ENCODE measurements at regions not wholly inside any gene's neighbourhood (a gene's known extent, or its start where the extent isn't known, plus 50 kb on each side); places are given as distances from the start of the nearest gene placed in this dataset.
"Not testable (repeated sequence)": the region's sequence is repeated elsewhere in the genome, so short reads cannot be mapped to it uniquely, and the experiment has no call there.

DNA sequence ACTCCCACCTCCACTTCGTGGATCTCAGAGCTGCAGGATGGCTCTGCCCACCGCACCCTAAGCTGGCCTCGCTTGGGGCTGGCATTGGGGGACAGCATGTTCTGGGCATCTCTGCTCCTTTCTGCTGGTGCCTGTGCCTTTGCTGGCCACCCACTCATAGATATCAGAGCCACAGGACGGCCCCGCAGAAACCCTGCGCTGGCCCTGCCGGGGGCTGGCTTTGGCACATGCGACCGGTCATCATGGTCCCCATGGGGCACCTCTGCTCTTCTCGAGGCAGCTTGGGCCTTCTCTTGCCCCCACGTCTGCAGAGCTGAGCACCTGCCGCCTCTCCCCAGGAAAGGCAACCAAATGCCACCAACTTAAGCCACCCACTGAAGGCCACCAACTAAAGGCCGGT is 895.7 kb upstream of the DEFB115 start:
- 88 to 89% methylated on average over 12 to 13 of the region's 13 CpGs for WGBS, 2 donors
- not testable (repeated sequence) for H3K4me1 ChIP-seq (ENCODE audit: control insufficient read depth in 5 of 5, insufficient read depth in 5 of 5, low read length in 5 of 5); H3K27ac ChIP-seq (ENCODE audit: low read depth in 1 of 2, low read length in 1 of 2); H3K27me3 ChIP-seq (ENCODE audit: control insufficient read depth in 3 of 3, insufficient read depth in 3 of 3, low read length in 2 of 3); DNase-seq; H3K4me3 ChIP-seq; H3K9me3 ChIP-seq (ENCODE audit: control insufficient read depth in 4 of 4, insufficient read depth in 3 of 4, low read length in 3 of 4); H3K36me3 ChIP-seq (ENCODE audit: control insufficient read depth in 4 of 4, insufficient read depth in 4 of 4, low read length in 4 of 4); ATAC-seq (ENCODE audit: insufficient read depth, low FRiP score); H3K9ac ChIP-seq (ENCODE audit: insufficient read depth in 1 of 2, low read length in 2 of 2)

DNA sequence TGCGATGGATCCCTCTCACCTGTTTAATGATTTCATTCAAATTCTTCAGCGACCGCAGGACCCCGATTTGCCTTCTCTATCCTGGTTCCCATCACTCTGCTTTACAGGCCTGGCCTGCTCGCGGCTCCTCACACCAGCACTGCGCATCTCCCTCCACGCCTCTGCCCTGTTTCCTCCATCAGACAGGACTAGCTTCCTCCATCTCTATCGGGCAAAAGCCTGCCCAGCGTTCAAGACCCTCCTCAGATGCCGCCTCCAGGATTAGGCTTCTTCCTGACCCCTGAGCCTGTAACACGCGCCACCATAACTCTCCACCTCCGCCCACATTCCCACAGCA is 881.1 kb upstream of the DEFB115 start:
- ATAC-seq (ENCODE audit: insufficient read depth, low FRiP score); H3K36me3 ChIP-seq (ENCODE audit: control insufficient read depth in 4 of 4, insufficient read depth in 4 of 4, low read length in 4 of 4); H3K9me3 ChIP-seq (ENCODE audit: control insufficient read depth in 4 of 4, insufficient read depth in 3 of 4, low read length in 3 of 4); H3K27ac ChIP-seq (ENCODE audit: low read depth in 1 of 2, low read length in 1 of 2); DNase-seq; H3K4me1 ChIP-seq (ENCODE audit: control insufficient read depth in 5 of 5, insufficient read depth in 5 of 5, low read length in 5 of 5); H3K27me3 ChIP-seq (ENCODE audit: control insufficient read depth in 3 of 3, insufficient read depth in 3 of 3, low read length in 2 of 3); H3K9ac ChIP-seq (ENCODE audit: insufficient read depth in 1 of 2, low read length in 2 of 2): not testable (repeated sequence)
- peak overlapping the region; percentile 42 for H3K4me3 ChIP-seq
- 63 to 76% methylated on average over 14 of the region's 14 CpGs for WGBS, 2 donors

DNA sequence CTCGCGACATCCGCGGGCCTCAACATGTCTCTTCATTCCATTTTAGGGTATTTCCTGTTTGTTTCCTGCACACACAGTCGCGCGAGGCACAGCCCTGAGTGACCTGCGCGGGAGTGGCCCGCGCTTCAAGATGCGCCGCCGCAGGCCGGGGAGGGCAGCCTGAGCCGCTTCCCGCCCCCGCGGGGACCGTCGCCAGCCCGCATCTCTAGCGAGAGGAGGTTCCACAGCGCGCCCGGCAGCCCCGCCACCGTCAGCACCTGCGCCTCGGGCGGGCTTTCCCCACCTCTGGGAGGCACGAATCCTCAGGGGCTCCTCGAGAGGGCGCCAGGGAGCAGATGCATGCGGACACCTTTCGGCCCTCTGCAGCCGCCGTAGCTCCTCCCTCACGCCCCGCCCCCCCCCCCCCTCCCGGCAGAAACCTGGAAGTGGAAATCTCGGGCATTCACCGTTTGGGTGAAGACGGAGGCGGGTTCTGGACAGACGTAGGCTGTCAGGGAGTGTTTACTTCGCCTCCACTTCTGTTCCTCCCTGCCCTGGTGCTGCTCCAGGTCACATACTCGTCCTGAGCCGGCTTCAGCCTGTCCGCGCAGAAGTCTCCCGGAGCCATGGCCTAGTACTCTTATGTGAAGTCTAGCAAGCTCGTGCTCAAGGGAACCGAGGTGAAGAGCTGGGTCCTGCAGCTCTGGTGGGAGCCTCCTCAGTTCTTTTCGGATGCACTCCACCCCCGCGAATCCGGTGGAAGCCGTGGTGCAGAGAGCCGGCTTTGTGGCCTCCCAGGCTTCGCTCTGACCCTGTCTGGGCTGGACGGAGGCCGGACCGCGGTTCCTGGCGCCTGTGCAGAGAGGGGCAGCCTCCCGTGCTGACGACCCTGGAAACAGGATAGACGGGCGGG is 880.5 kb upstream of the DEFB115 start:
- TF ChIP-seq, protein P1, sequence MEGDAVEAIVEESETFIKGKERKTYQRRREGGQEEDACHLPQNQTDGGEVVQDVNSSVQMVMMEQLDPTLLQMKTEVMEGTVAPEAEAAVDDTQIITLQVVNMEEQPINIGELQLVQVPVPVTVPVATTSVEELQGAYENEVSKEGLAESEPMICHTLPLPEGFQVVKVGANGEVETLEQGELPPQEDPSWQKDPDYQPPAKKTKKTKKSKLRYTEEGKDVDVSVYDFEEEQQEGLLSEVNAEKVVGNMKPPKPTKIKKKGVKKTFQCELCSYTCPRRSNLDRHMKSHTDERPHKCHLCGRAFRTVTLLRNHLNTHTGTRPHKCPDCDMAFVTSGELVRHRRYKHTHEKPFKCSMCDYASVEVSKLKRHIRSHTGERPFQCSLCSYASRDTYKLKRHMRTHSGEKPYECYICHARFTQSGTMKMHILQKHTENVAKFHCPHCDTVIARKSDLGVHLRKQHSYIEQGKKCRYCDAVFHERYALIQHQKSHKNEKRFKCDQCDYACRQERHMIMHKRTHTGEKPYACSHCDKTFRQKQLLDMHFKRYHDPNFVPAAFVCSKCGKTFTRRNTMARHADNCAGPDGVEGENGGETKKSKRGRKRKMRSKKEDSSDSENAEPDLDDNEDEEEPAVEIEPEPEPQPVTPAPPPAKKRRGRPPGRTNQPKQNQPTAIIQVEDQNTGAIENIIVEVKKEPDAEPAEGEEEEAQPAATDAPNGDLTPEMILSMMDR (IDR thresholded peaks at IDR 0.05; ENCODE audit: control extremely low read depth, extremely low read depth): no peak
- peak; percentile 99 for ATAC-seq (ENCODE audit: insufficient read depth, low FRiP score)
- H3K4me1 ChIP-seq (ENCODE audit: control insufficient read depth in 5 of 5, insufficient read depth in 5 of 5, low read length in 5 of 5): no peaks in the 10 kb centered on the region
- 9 to 20% methylated on average over 65 to 70 of the region's 70 CpGs for WGBS, 2 donors
- peak overlapping the region in 1 of 2 donors; percentile 75 for H3K9ac ChIP-seq (ENCODE audit: insufficient read depth in 1 of 2, low read length in 2 of 2)
- no peaks in the 10 kb centered on the region for H3K36me3 ChIP-seq (ENCODE audit: control insufficient read depth in 4 of 4, insufficient read depth in 4 of 4, low read length in 4 of 4)
- peak; percentile 79 to 91 (median 86) for DNase-seq
- peak overlapping the region; percentile 38 to 91 for H3K27ac ChIP-seq (ENCODE audit: low read depth in 1 of 2, low read length in 1 of 2)
- H3K9me3 ChIP-seq (ENCODE audit: control insufficient read depth in 4 of 4, insufficient read depth in 3 of 4, low read length in 3 of 4): peaks cover 0 to 2% (median 0%) of the 10 kb centered on the region in 4 donors
- H3K27me3 ChIP-seq (ENCODE audit: control insufficient read depth in 3 of 3, insufficient read depth in 3 of 3, low read length in 2 of 3): no peaks in the 10 kb centered on the region
- H3K4me3 ChIP-seq: peak overlapping the region; percentile 76

DNA sequence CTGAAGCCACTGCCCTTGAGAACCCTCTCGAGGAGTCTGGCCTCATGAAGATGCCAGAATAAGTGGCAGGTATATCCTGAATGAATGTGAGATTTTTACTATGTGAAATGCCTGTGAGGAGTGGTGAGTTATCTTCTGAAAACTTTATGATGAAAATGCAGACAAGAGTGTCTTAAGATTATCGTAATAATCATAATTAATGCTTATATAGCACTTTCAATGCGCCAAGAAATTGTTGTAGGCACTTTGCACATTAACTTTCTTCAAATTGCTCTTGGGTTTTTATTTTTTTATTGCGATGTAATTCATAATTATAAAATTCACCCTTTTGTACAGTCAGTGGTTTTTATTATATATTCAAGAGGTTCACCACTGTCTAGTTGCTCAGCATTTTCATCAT is 879.1 kb upstream of the DEFB115 start:
- not testable (repeated sequence) for ATAC-seq (ENCODE audit: insufficient read depth, low FRiP score); H3K4me3 ChIP-seq; DNase-seq

DNA sequence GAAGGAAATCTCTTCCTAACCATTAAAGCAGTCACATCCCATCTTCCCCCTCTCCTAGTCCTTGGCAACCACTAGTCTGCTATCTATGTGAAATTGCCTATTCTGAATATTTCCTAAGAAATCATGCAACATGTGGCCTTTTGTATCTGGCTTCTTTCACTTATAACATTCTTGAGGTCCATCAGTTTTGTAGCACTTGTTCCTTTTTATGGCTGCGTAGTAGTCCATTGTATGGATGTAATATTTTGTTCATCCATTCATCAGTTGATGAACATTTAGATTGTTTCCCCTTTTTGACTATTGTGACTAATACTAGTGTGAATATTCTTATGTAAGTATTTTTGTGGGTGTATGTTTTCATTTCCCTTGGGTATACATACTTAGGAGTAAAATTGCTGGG is 878.7 kb upstream of the DEFB115 start:
- H3K36me3 ChIP-seq (ENCODE audit: control insufficient read depth in 4 of 4, insufficient read depth in 4 of 4, low read length in 4 of 4); H3K9me3 ChIP-seq (ENCODE audit: control insufficient read depth in 4 of 4, insufficient read depth in 3 of 4, low read length in 3 of 4); H3K4me3 ChIP-seq; H3K9ac ChIP-seq (ENCODE audit: insufficient read depth in 1 of 2, low read length in 2 of 2); DNase-seq; H3K27ac ChIP-seq (ENCODE audit: low read depth in 1 of 2, low read length in 1 of 2); H3K4me1 ChIP-seq (ENCODE audit: control insufficient read depth in 5 of 5, insufficient read depth in 5 of 5, low read length in 5 of 5); ATAC-seq (ENCODE audit: insufficient read depth, low FRiP score); H3K27me3 ChIP-seq (ENCODE audit: control insufficient read depth in 3 of 3, insufficient read depth in 3 of 3, low read length in 2 of 3): not testable (repeated sequence)
- 82 to 88% methylated on average over 1 of the region's 1 CpG for WGBS, 2 donors

More for the DNA sequence above, 879.1 kb upstream of the DEFB115 start:
- H3K9ac ChIP-seq (ENCODE audit: insufficient read depth in 1 of 2, low read length in 2 of 2); H3K4me1 ChIP-seq (ENCODE audit: control insufficient read depth in 5 of 5, insufficient read depth in 5 of 5, low read length in 5 of 5); H3K9me3 ChIP-seq (ENCODE audit: control insufficient read depth in 4 of 4, insufficient read depth in 3 of 4, low read length in 3 of 4); H3K36me3 ChIP-seq (ENCODE audit: control insufficient read depth in 4 of 4, insufficient read depth in 4 of 4, low read length in 4 of 4); H3K27me3 ChIP-seq (ENCODE audit: control insufficient read depth in 3 of 3, insufficient read depth in 3 of 3, low read length in 2 of 3); H3K27ac ChIP-seq (ENCODE audit: low read depth in 1 of 2, low read length in 1 of 2): not testable (repeated sequence)
- whole genome bisulfite sequencing, 2 donors: 75 to 81% methylated on average over 4 of the region's 4 CpGs

DNA sequence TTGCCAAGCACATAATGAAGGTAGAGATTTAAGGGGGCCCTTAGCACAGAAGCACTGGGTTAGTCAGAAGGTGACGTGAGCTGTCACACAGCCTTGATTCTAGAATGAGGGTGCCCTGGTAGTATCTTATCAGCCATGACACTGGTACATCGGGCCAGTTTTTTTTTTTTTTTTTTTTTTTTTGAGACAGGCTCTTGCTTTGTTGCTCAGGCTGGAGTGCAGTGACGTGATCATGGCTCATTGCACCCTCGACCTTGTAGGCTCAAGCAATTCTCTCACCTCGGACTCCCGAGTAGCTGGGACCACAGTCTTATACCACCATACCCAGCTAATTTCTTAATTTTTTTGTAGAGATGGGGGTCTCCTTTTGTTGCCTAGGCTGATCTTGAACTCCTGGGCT is 872.6 kb upstream of the DEFB115 start:
- not testable (repeated sequence) for ATAC-seq (ENCODE audit: insufficient read depth, low FRiP score); H3K9ac ChIP-seq (ENCODE audit: insufficient read depth in 1 of 2, low read length in 2 of 2); H3K4me1 ChIP-seq (ENCODE audit: control insufficient read depth in 5 of 5, insufficient read depth in 5 of 5, low read length in 5 of 5); H3K27ac ChIP-seq (ENCODE audit: low read depth in 1 of 2, low read length in 1 of 2); DNase-seq; H3K9me3 ChIP-seq (ENCODE audit: control insufficient read depth in 4 of 4, insufficient read depth in 3 of 4, low read length in 3 of 4); H3K27me3 ChIP-seq (ENCODE audit: control insufficient read depth in 3 of 3, insufficient read depth in 3 of 3, low read length in 2 of 3); H3K36me3 ChIP-seq (ENCODE audit: control insufficient read depth in 4 of 4, insufficient read depth in 4 of 4, low read length in 4 of 4); H3K4me3 ChIP-seq
- 75 to 86% methylated on average over 6 of the region's 6 CpGs for WGBS, 2 donors

DNA sequence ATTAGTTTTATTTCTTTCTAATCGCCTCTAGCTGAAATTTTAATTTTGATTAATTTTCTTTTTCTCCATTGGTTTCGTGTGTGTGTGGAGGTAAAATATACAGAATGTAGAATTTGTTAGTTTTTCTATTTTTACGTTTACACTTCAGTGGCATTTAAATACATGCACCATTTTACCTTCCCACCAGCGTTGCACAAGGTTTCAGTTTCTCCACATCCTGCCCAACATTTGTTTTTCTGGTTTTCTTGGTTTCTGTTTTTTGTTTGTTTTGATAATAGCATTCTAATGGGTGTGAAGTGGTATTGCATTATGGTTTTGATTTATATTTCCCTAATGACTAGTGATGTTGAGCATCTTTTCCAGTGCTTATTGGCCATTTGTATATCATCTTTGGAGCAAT is 871.4 kb upstream of the DEFB115 start:
- not testable (repeated sequence) for H3K9ac ChIP-seq (ENCODE audit: insufficient read depth in 1 of 2, low read length in 2 of 2); H3K4me3 ChIP-seq; H3K9me3 ChIP-seq (ENCODE audit: control insufficient read depth in 4 of 4, insufficient read depth in 3 of 4, low read length in 3 of 4); DNase-seq; H3K4me1 ChIP-seq (ENCODE audit: control insufficient read depth in 5 of 5, insufficient read depth in 5 of 5, low read length in 5 of 5); H3K27ac ChIP-seq (ENCODE audit: low read depth in 1 of 2, low read length in 1 of 2); H3K36me3 ChIP-seq (ENCODE audit: control insufficient read depth in 4 of 4, insufficient read depth in 4 of 4, low read length in 4 of 4); ATAC-seq (ENCODE audit: insufficient read depth, low FRiP score); H3K27me3 ChIP-seq (ENCODE audit: control insufficient read depth in 3 of 3, insufficient read depth in 3 of 3, low read length in 2 of 3)
- WGBS, 2 donors: 85 to 91% methylated on average over 4 of the region's 4 CpGs

Measured in lung (tissue), 11 donors.